Left forelimb (tissue), 1 donor: ENCODE measurements at regions not wholly inside any gene's neighbourhood (a gene's known extent, or its start where the extent isn't known, plus 50 kb on each side); places are given as distances from the start of the nearest gene placed in this dataset.

Experiments
- DNase-seq: peaks from one replicate; pipeline ENCODE4 v3.0.0-alpha.2; 2018; ENCODE audit warnings: low spot score

GRCh38 chr13:76750126-76750525, 136.1 kb downstream of the KCTD12 start:
- DNase-seq: no peak

GRCh38 chr13:76745261-76746200, 140.7 kb downstream of the KCTD12 start:
- DNase-seq: no peak

- DNase-seq: no peak
Measured at GRCh38 chr13:76741624-76742023, 144.6 kb downstream of the KCTD12 start.

- no peak for DNase-seq
Measured at GRCh38 chr13:76741046-76741445, 145.2 kb downstream of the KCTD12 start.

GRCh38 chr13:76738616-76739015, 147.6 kb downstream of the KCTD12 start:
- DNase-seq: no peak

- DNase-seq: no peak
Measured at GRCh38 chr13:76737526-76737925, 148.7 kb downstream of the KCTD12 start.

- no peak for DNase-seq
Measured at GRCh38 chr13:76735641-76736040, 150.6 kb downstream of the KCTD12 start.

GRCh38 chr13:76733671-76734070, 152.5 kb downstream of the KCTD12 start:
- no peak for DNase-seq

- no peak for DNase-seq
Measured at GRCh38 chr13:76732367-76732766, 153.8 kb downstream of the KCTD12 start.

- no peak for DNase-seq
Measured at GRCh38 chr13:76730220-76730619, 156.0 kb downstream of the KCTD12 start.

- DNase-seq: no peak
Measured at GRCh38 chr13:76729691-76730090, 156.5 kb downstream of the KCTD12 start.

- DNase-seq: no peak
Measured at GRCh38 chr13:76725896-76726295, 160.3 kb downstream of the KCTD12 start.

GRCh38 chr13:76725211-76725610, 161.0 kb downstream of the KCTD12 start:
- no peak for DNase-seq

- no peak for DNase-seq
Measured at GRCh38 chr13:76724421-76724820, 161.8 kb downstream of the KCTD12 start.

GRCh38 chr13:76723551-76724232, 162.5 kb downstream of the KCTD12 start:
- DNase-seq: no peak

- no peak for DNase-seq
Measured at GRCh38 chr13:76722782-76723181, 163.4 kb downstream of the KCTD12 start.

GRCh38 chr13:76720821-76721220, 165.4 kb downstream of the KCTD12 start:
- no peak for DNase-seq

- DNase-seq: no peak
Measured at GRCh38 chr13:76720416-76720815, 165.8 kb downstream of the KCTD12 start.

GRCh38 chr13:76719955-76720354, 166.2 kb downstream of the KCTD12 start:
- DNase-seq: no peak

- DNase-seq: no peak
Measured at GRCh38 chr13:76717092-76717491, 169.1 kb downstream of the KCTD12 start.

GRCh38 chr13:76715621-76716020, 170.6 kb downstream of the KCTD12 start:
- no peak for DNase-seq

GRCh38 chr13:76715075-76715474, 171.1 kb downstream of the KCTD12 start:
- DNase-seq: no peak

- no peak for DNase-seq
Measured at GRCh38 chr13:76713280-76713679, 172.9 kb downstream of the KCTD12 start.
